GM12878 (cell line): ENCODE measurements at regions not wholly inside any gene's neighbourhood (a gene's known extent, or its start where the extent isn't known, plus 50 kb on each side); places are given as distances from the start of the nearest gene placed in this dataset.
A peak's percentile ranks its signal among the peaks of the same experiment; 100 is the strongest.

Experiments used
- ATAC-seq: fragments of 200-7000 bp; cut with Tn5 transposase; 3 replicates; pipeline ENCODE4 v1.9.1; 2020; ENCODE audit warnings: mild to moderate bottlenecking, moderate library complexity
- BruUV-seq: library from RNA; stranded (reverse); fragments of 400-500 nt; replicated peaks from 2 replicates; lab custom pipeline; 2021; lab: Mats Ljungman, UMichigan
- CTCF ChIA-PET: fragments of 300-600 bp; sonication (Branson Sonifier 250); formaldehyde crosslinking; extraction: SDS; loops from one replicate; lab custom pipeline; 2021; ENCODE audit warnings: inconsistent platforms; lab: Yijun Ruan, JAX
- POLR2A ChIA-PET: fragments of 350-600 bp; formaldehyde crosslinking; extraction: SDS; loops from one replicate; lab custom pipeline; 2021; ENCODE audit warnings: inconsistent platforms; lab: Charles Lee
- RAD21 ChIA-PET: fragments of 300-600 bp; sonication (Branson Sonifier 250); formaldehyde crosslinking; loops from one replicate; lab custom pipeline; 2023; ENCODE audit warnings: antibody characterized with exemption; ENCODE audit not compliant: unreplicated experiment; lab: Charles Lee
- SMC1A ChIA-PET: fragments of 300-600 bp; sonication (Branson Sonifier 250); formaldehyde crosslinking; loops from one replicate; lab custom pipeline; 2023; ENCODE audit not compliant: unreplicated experiment, uncharacterized antibody; lab: Charles Lee
- DNase-seq: peaks from one replicate; pipeline ENCODE4 v3.0.0-alpha.2; 2011; ENCODE audit warnings: low read depth, low spot score
- FAIRE-seq: peaks from 3 replicates; lab custom pipeline; 2011; peaks lifted over from hg19 to GRCh38; lab: Jason Lieb, UNC
- H2AFZ ChIP-seq: 2 replicates; pipeline ENCODE4 v1.6.0; 2011; ENCODE audit warnings: low read depth, low read length, control low read depth; ENCODE audit not compliant: control insufficient read depth
- H3K27ac ChIP-seq: 2 replicates; pipeline ENCODE4 v1.5.1; 2011; ENCODE audit warnings: control low read depth; ENCODE audit not compliant: control insufficient read depth, insufficient read depth
- H3K27me3 ChIP-seq, 2 experiments: replicated peaks in 1 of 2; 2 replicates each; pipeline versions ENCODE4 v1.6.0 to v1.6.1; 2011; ENCODE audit warnings: low read length in 1 of 2; ENCODE audit not compliant: control insufficient read depth in 2 of 2, insufficient read depth in 2 of 2
- H3K36me3 ChIP-seq, 2 experiments: 2 replicates each; pipeline ENCODE4 v1.5.1; 2011; ENCODE audit warnings: low read length in 1 of 2; ENCODE audit not compliant: control insufficient read depth in 2 of 2, insufficient read depth in 2 of 2
- H3K4me1 ChIP-seq: 2 replicates; pipeline ENCODE4 v1.6.1; 2011; ENCODE audit warnings: mild to moderate bottlenecking, low read length, moderate library complexity, mixed read lengths; ENCODE audit not compliant: control insufficient read depth, insufficient read depth
- H3K4me2 ChIP-seq: 2 replicates; pipeline ENCODE4 v1.6.0; 2011; ENCODE audit warnings: control low read depth; ENCODE audit not compliant: control insufficient read depth, insufficient read depth
- H3K4me3 ChIP-seq: fragments of 200-600 bp; sonication (generic); 2 replicates; pipeline ENCODE4 v1.5.1; 2016
- H3K79me2 ChIP-seq: 2 replicates; pipeline ENCODE4 v1.6.0; 2011; ENCODE audit warnings: low read length; ENCODE audit not compliant: control insufficient read depth, insufficient read depth
- H3K9ac ChIP-seq: 2 replicates; pipeline ENCODE4 v1.8.0; 2011; ENCODE audit warnings: low read length, control low read depth, mixed read lengths; ENCODE audit not compliant: control insufficient read depth, insufficient read depth
- H3K9me3 ChIP-seq: replicated peaks from 3 replicates; pipeline ENCODE4 v1.5.1; 2011; ENCODE audit warnings: mild to moderate bottlenecking, low read length; ENCODE audit not compliant: control insufficient read depth, insufficient read depth
- H4K20me1 ChIP-seq: 2 replicates; pipeline ENCODE4 v1.6.0; 2011; ENCODE audit not compliant: control insufficient read depth, insufficient read depth
- CBX5 ChIP-seq: sonication (generic); IDR thresholded peaks from 2 replicates; pipeline ENCODE4 v1.6.1; 2016; ENCODE audit warnings: low read depth, moderate library complexity, mild to moderate bottlenecking, inconsistent platforms
- ESRRA ChIP-seq: IDR thresholded peaks from 2 replicates; pipeline ENCODE4 v1.6.1; 2012; ENCODE audit warnings: mild to moderate bottlenecking, low read length, improper control_type of control experiment
- IKZF1 ChIP-seq: fragments of 450-650 bp; conservative IDR thresholded peaks from 2 replicates; pipeline ENCODE4 v1.6.1; 2017; ENCODE audit warnings: antibody characterized with exemption, mild to moderate bottlenecking
- MXI1 ChIP-seq: fragments of 150-350 bp; IDR thresholded peaks from 2 replicates; pipeline ENCODE4 v1.6.1; 2011; ENCODE audit warnings: low read depth, mild to moderate bottlenecking, inconsistent platforms, low read length, improper control_type of control experiment
- MYC ChIP-seq: IDR thresholded peaks from 2 replicates; pipeline ENCODE4 v1.6.1; 2011; ENCODE audit warnings: mild to moderate bottlenecking, low read length, moderate library complexity, inconsistent platforms; ENCODE audit not compliant: insufficient read depth, insufficient replicate concordance, insufficient read length, severe bottlenecking
- NBN ChIP-seq: fragments of 450-650 bp; IDR thresholded peaks from 2 replicates; pipeline ENCODE4 v1.6.1; 2016
- NFIC ChIP-seq: IDR thresholded peaks from 2 replicates; pipeline ENCODE4 v1.6.1; 2012; ENCODE audit warnings: low read depth, mild to moderate bottlenecking, inconsistent platforms, low read length, moderate library complexity
- SIN3A ChIP-seq: IDR thresholded peaks from 2 replicates; pipeline ENCODE4 v1.6.1; 2012; ENCODE audit warnings: low read depth, low read length, improper control_type of control experiment
- SIX5 ChIP-seq: IDR thresholded peaks from 2 replicates; pipeline ENCODE4 v1.6.1; 2011; ENCODE audit warnings: mild to moderate bottlenecking, low read depth, low read length, moderate library complexity; ENCODE audit not compliant: severe bottlenecking
- SMAD1 ChIP-seq: fragments of 450-650 bp; IDR thresholded peaks from 2 replicates; pipeline ENCODE4 v1.6.1; 2018; ENCODE audit warnings: mild to moderate bottlenecking, low read depth; ENCODE audit not compliant: partially characterized antibody
- SRF ChIP-seq, 2 experiments: IDR thresholded peaks; 2 replicates each; pipeline ENCODE4 v1.6.1; 2011; ENCODE audit warnings: low read depth in 2 of 2, low read length in 2 of 2, mild to moderate bottlenecking in 1 of 2, moderate library complexity in 1 of 2
- TAF1 ChIP-seq: IDR thresholded peaks from 2 replicates; pipeline ENCODE4 v1.6.1; 2011; ENCODE audit warnings: mild to moderate bottlenecking, low read depth, low read length, borderline replicate concordance
- YBX1 ChIP-seq: fragments of 450-650 bp; IDR thresholded peaks from 2 replicates; pipeline ENCODE4 v1.6.1; 2016; ENCODE audit warnings: antibody characterized with exemption
- ZNF384 ChIP-seq: IDR thresholded peaks from 2 replicates; pipeline ENCODE4 v1.6.1; 2012; ENCODE audit warnings: low read depth, mild to moderate bottlenecking, low read length, improper control_type of control experiment, borderline replicate concordance
- WGBS: methylation state at CpG from one replicate; pipeline ENCODE4 v1.1.6; 2016; ENCODE audit warnings: low lambda C conversion rate; ENCODE audit not compliant: insufficient replicate concordance, insufficient coverage; ENCODE audit errors: missing lambda C conversion rate; 5-methylcytosine and 5-hydroxymethylcytosine counted together
- in situ Hi-C: fragments of 300-500 bp; cut with MboI; formaldehyde crosslinking; loops from 9 replicates; pipeline ENCODE4 v1.14.3; 2018; ENCODE audit warnings: mixed read lengths
- intact Hi-C: fragments of 100-400 bp; cut with micrococcal nuclease; formaldehyde crosslinking; loops from one replicate; pipeline ENCODE4 v1.14.2; 2022; ENCODE audit not compliant: unreplicated experiment
- TF ChIP-seq, protein P1 (sequence below): fragments of 450-650 bp; IDR thresholded peaks from 2 replicates; pipeline ENCODE4 v1.6.1; 2017; ENCODE audit warnings: mild to moderate bottlenecking, low read depth, inconsistent platforms; ENCODE audit not compliant: poor library complexity, severe bottlenecking
- TF ChIP-seq, protein P2 (sequence below): fragments of 450-650 bp; IDR thresholded peaks from 2 replicates; pipeline ENCODE4 v1.6.1; 2017; ENCODE audit warnings: antibody characterized with exemption, mild to moderate bottlenecking, moderate library complexity

DNA sequence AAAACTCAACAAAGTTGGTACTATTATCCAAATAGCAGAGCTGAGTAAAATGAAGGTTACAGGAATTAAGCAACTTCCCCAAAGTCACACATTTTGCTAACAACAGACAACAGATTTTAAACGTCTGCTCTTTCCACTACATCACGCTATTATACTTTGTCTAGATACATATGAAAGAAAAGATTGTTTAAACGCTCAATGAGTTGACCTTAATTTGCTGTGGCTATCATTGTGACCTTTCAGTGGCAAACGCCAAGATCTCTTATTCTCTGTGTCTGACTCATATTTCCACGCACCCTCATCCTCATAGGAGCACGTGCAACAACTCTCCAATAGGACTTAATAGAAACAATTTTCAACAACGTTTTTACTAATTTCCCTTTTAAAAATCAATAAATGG is 540.1 kb downstream of the MAFB start:
- Histone ChIP-seq H3K27ac (no peak overlapping the region), H3K9ac (no peak overlapping the region)
- no TSS peak for BruUV-seq
- TF ChIP-seq NBN, result no peak
- TF ChIP-seq ZNF384, result no peak
- TF ChIP-seq ESRRA, result no peak
- TF ChIP-seq, protein P1, sequence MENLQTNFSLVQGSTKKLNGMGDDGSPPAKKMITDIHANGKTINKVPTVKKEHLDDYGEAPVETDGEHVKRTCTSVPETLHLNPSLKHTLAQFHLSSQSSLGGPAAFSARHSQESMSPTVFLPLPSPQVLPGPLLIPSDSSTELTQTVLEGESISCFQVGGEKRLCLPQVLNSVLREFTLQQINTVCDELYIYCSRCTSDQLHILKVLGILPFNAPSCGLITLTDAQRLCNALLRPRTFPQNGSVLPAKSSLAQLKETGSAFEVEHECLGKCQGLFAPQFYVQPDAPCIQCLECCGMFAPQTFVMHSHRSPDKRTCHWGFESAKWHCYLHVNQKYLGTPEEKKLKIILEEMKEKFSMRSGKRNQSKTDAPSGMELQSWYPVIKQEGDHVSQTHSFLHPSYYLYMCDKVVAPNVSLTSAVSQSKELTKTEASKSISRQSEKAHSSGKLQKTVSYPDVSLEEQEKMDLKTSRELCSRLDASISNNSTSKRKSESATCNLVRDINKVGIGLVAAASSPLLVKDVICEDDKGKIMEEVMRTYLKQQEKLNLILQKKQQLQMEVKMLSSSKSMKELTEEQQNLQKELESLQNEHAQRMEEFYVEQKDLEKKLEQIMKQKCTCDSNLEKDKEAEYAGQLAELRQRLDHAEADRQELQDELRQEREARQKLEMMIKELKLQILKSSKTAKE, result no peak
- no peak for TF ChIP-seq MYC
- no peak for TF ChIP-seq SMAD1
- no peak for TF ChIP-seq CBX5
- no peak for TF ChIP-seq SIN3A
- TF ChIP-seq, protein P2, sequence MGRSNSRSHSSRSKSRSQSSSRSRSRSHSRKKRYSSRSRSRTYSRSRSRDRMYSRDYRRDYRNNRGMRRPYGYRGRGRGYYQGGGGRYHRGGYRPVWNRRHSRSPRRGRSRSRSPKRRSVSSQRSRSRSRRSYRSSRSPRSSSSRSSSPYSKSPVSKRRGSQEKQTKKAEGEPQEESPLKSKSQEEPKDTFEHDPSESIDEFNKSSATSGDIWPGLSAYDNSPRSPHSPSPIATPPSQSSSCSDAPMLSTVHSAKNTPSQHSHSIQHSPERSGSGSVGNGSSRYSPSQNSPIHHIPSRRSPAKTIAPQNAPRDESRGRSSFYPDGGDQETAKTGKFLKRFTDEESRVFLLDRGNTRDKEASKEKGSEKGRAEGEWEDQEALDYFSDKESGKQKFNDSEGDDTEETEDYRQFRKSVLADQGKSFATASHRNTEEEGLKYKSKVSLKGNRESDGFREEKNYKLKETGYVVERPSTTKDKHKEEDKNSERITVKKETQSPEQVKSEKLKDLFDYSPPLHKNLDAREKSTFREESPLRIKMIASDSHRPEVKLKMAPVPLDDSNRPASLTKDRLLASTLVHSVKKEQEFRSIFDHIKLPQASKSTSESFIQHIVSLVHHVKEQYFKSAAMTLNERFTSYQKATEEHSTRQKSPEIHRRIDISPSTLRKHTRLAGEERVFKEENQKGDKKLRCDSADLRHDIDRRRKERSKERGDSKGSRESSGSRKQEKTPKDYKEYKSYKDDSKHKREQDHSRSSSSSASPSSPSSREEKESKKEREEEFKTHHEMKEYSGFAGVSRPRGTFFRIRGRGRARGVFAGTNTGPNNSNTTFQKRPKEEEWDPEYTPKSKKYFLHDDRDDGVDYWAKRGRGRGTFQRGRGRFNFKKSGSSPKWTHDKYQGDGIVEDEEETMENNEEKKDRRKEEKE, result no peak
- TF ChIP-seq SIX5, result no peak
- no peak for TF ChIP-seq YBX1
- no peak for TF ChIP-seq NFIC
- no peak for TF ChIP-seq MXI1
- TF ChIP-seq TAF1, result no peak
- no peak for TF ChIP-seq SRF (IDR thresholded peaks at IDR 0.05; ENCODE audit: low read depth in 2 of 2, low read length in 2 of 2)
- TF ChIP-seq IKZF1, result no peak
- TF ChIP-seq, all 136 proteins: peak for 0
- Histone ChIP-seq H3K4me3 (no peak overlapping the region), H2AFZ (no peak overlapping the region), H3K4me2 (no peak overlapping the region), H3K27me3 (no peaks in the 10 kb centered on the region; a peak in 1 of 4 replicates), H3K36me3 (no peaks in the 10 kb centered on the region), H3K79me2 (no peaks in the 10 kb centered on the region), H3K4me1 (no peaks in the 10 kb centered on the region), H4K20me1 (no peaks in the 10 kb centered on the region), H3K9me3 (no peaks in the 10 kb centered on the region)
- ChIA-PET SMC1A (interaction anchor here (0.6 kb wide), 1 partner anchor 332 kb away, joined by 3 read pairs; no protein-coding TSS in a partner anchor), CTCF (no interaction called here), POLR2A (no interaction called here), RAD21 (no interaction called here)
- in situ Hi-C loops (no loop called here), intact Hi-C loops (no loop called here)
- ATAC-seq (peak; percentile 33; the same call in 2 of the 3 replicates), DNase-seq (no peak), FAIRE-seq (no peak)
- 16% methylated on average over 7 of the region's 7 CpGs for WGBS
